ENCODE measurements at regions not wholly inside any gene's neighbourhood (a gene's known extent, or its start where the extent isn't known, plus 50 kb on each side); places are given as distances from the start of the nearest gene placed in this dataset.

GRCh38 chr13:90553159-90553558, 794.3 kb upstream of the MIR17HG start:
- TF ChIP-seq ZNF274 (IDR thresholded peaks at IDR 0.05; ENCODE audit: low read depth, low read length) (no peak), SUZ12 (IDR thresholded peaks at IDR 0.05; ENCODE audit: extremely low read depth, insufficient read depth, insufficient read length) (no peak), YY1 (IDR thresholded peaks at IDR 0.05; ENCODE audit: insufficient read depth, insufficient read length) (no peak)
